ENCODE measurements at regions not wholly inside any gene's neighbourhood (a gene's known extent, or its start where the extent isn't known, plus 50 kb on each side); places are given as distances from the start of the nearest gene placed in this dataset.

- TF ChIP-seq, protein P1, sequence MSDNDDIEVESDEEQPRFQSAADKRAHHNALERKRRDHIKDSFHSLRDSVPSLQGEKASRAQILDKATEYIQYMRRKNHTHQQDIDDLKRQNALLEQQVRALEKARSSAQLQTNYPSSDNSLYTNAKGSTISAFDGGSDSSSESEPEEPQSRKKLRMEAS (IDR thresholded peaks at IDR 0.05; ENCODE audit: low read depth, low read length) = no peak
- TF ChIP-seq CTCF (IDR thresholded peaks at IDR 0.05; ENCODE audit: low read depth, low read length) = no peak
Observed at GRCh38 chr1:227427411-227427810, 109.1 kb upstream of the CDC42BPA start.

All from NB4 (cell line).